ENCODE measurements at regions not wholly inside any gene's neighbourhood (a gene's known extent, or its start where the extent isn't known, plus 50 kb on each side); places are given as distances from the start of the nearest gene placed in this dataset.

DNA sequence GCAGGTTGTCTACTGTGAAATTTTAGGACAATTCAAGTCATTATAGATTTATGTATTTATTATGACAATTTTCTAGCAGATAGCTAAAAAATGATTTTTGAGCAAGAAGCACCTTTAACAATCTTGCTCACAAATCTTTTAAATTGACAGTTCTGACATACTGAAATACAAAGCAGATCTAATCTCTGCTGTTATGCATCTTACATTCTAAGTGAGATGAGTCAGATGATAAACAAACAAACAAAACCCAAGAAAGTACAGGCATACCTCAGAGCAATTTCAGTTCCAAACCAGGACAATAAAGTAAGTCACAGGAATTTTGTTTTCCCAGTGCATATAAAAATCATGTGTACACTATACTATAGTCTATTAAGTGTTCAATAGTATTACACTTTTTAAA lies 430.7 kb upstream of the PTCHD4 start:
- TF ChIP-seq ZNF292 (CRISPR knock-in tag; IDR thresholded peaks at IDR 0.05; ENCODE audit: borderline replicate concordance, low read depth) (no peak), POLR2AphosphoS5 (IDR thresholded peaks at IDR 0.05; ENCODE audit: low read depth, low read length) (no peak), MAFF (IDR thresholded peaks at IDR 0.05; ENCODE audit: low read depth, low read length) (no peak), TGIF2 (CRISPR knock-in tag; IDR thresholded peaks at IDR 0.05) (no peak), POLR2A (IDR thresholded peaks at IDR 0.05; ENCODE audit: insufficient read depth in 1 of 2, low read depth in 2 of 2, low read length in 2 of 2) (no peak), CHD2 (IDR thresholded peaks at IDR 0.05; ENCODE audit: low read depth, low read length) (no peak), KAT2B (IDR thresholded peaks at IDR 0.05; ENCODE audit: borderline replicate concordance, low read depth, low read length) (no peak), ZSCAN29 (CRISPR knock-in tag; conservative IDR thresholded peaks at IDR 0.05) (no peak)
